T-cell (primary cell): ENCODE measurements at regions not wholly inside any gene's neighbourhood (a gene's known extent, or its start where the extent isn't known, plus 50 kb on each side); places are given as distances from the start of the nearest gene placed in this dataset.

Experiments used
- ATAC-seq, 4 experiments: fragments of 200-7000 bp in 3 of 4; fragments of 150-1000 bp in 1 of 4; cut with Tn5 transposase; replicated peaks in 1 of 4; 1 replicate in 3 of 4; 2 replicates in 1 of 4; pipeline ENCODE4 v1.10.0; 2021; ENCODE audit warnings: moderate library complexity in 3 of 4, mild to moderate bottlenecking in 2 of 4, moderate number of reproducible peaks in 1 of 4
- CTCF ChIA-PET, 2 donors: fragments of 300-600 bp; sonication (Branson Sonifier 250); formaldehyde crosslinking; loops; one replicate each; lab custom pipeline; 2022; ENCODE audit warnings: antibody characterized with exemption in 2 of 2; lab: Charles Lee
- POLR2A ChIA-PET, 2 donors: fragments of 300-600 bp; sonication (Branson Sonifier 250); formaldehyde crosslinking; loops; one replicate each; lab custom pipeline; 2022; ENCODE audit warnings: antibody characterized with exemption in 2 of 2; lab: Charles Lee
- DNase-seq, 35 experiments: peaks; one replicate each; pipeline versions ENCODE4 v3.0.0 to v3.0.0-alpha.2; 2013 to 2023
- H3K27ac ChIP-seq: one replicate; pipeline ENCODE4 v1.5.1; 2013; ENCODE audit warnings: low read length
- H3K27me3 ChIP-seq, 2 experiments: replicated peaks in 1 of 2; 1 replicate in 1 of 2; 2 replicates in 1 of 2; pipeline versions ENCODE4 v1.6.1 to v1.7.0; 2013; ENCODE audit warnings: low read length in 1 of 2, mixed read lengths in 1 of 2; ENCODE audit not compliant: control insufficient read depth in 2 of 2, insufficient read depth in 2 of 2; ENCODE audit errors: extremely low read depth in 1 of 2
- H3K36me3 ChIP-seq, 2 donors: 1 replicate in 1 of 2; 2 replicates in 1 of 2; pipeline versions ENCODE4 v1.6.1 to v1.7.0; 2013; ENCODE audit warnings: low read length in 1 of 2; ENCODE audit not compliant: control insufficient read depth in 2 of 2, insufficient read depth in 1 of 2; ENCODE audit errors: extremely low read depth in 1 of 2
- H3K4me1 ChIP-seq, 2 experiments: 1 replicate in 1 of 2; 2 replicates in 1 of 2; pipeline versions ENCODE4 v1.6.1 to v1.7.0; 2013; ENCODE audit warnings: low read length in 2 of 2, mixed read lengths in 1 of 2; ENCODE audit not compliant: insufficient read depth in 2 of 2, control insufficient read depth in 1 of 2; ENCODE audit errors: extremely low read depth in 1 of 2
- H3K4me3 ChIP-seq, 2 donors: 1 replicate in 1 of 2; 2 replicates in 1 of 2; pipeline versions ENCODE4 v1.5.1 to v1.7.0; 2013; ENCODE audit warnings: mild to moderate bottlenecking in 2 of 2, low read length in 1 of 2, moderate library complexity in 1 of 2; ENCODE audit not compliant: control insufficient read depth in 1 of 2; ENCODE audit errors: extremely low read depth in 1 of 2
- H3K9me3 ChIP-seq: 2 replicates; pipeline ENCODE4 v1.7.0; 2013
- H3K27ac Mint-ChIP-seq, 2 donors: one replicate each; pipeline ENCODE4 v1.8.0; 2020 to 2021; ENCODE audit warnings: mild to moderate bottlenecking in 2 of 2, mixed read lengths in 2 of 2
- H3K27me3 Mint-ChIP-seq, 2 donors: one replicate each; pipeline ENCODE4 v1.8.0; 2021 to 2022; ENCODE audit warnings: mixed read lengths in 2 of 2
- H3K36me3 Mint-ChIP-seq: one replicate; pipeline ENCODE4 v1.8.0; 2021; ENCODE audit warnings: mixed read lengths
- H3K4me1 Mint-ChIP-seq, 3 donors: one replicate each; pipeline ENCODE4 v1.8.0; 2020 to 2022; ENCODE audit warnings: mixed read lengths in 3 of 3, mild to moderate bottlenecking in 1 of 3
- H3K4me3 Mint-ChIP-seq, 3 donors: one replicate each; pipeline ENCODE4 v1.8.0; 2020 to 2022; ENCODE audit warnings: mild to moderate bottlenecking in 3 of 3, mixed read lengths in 3 of 3, moderate library complexity in 3 of 3
- H3K9me3 Mint-ChIP-seq, 3 donors: one replicate each; pipeline ENCODE4 v1.8.0; 2020 to 2022; ENCODE audit warnings: mixed read lengths in 3 of 3
- WGBS: methylation state at CpG from one replicate; pipeline ENCODE4 v1.1.5; 2013; ENCODE audit warnings: missing lambda C conversion rate; ENCODE audit not compliant: insufficient coverage; 5-methylcytosine and 5-hydroxymethylcytosine counted together

- H3K36me3 Mint-ChIP-seq = peaks cover 5% of the 10 kb centered on the region
- Histone ChIP-seq H3K36me3 (no peaks in the 10 kb centered on the region), H3K4me1 (no peaks in the 10 kb centered on the region), H3K27me3 (peaks cover 0 to 12% of the 10 kb centered on the region in 2 experiments), H3K4me3 (no peak overlapping the region), H3K27ac (no peak overlapping the region), H3K9me3 (no peaks in the 10 kb centered on the region)
- no peaks in the 10 kb centered on the region for H3K4me1 Mint-ChIP-seq
- DNase-seq (no peak), ATAC-seq (no peak)
- WGBS = no CpG with 5 or more reads among the region's 4 CpGs
- H3K27ac Mint-ChIP-seq = no peak overlapping the region
- peaks cover 4 to 16% (median 5%) of the 10 kb centered on the region in 3 donors for H3K9me3 Mint-ChIP-seq
- ChIA-PET CTCF (no interaction called here), POLR2A (no interaction called here)
- H3K4me3 Mint-ChIP-seq = no peak overlapping the region
- peaks cover 22 to 24% of the 10 kb centered on the region in 2 donors for H3K27me3 Mint-ChIP-seq
Measured at GRCh38 chr6:138716971-138717665, 56.5 kb upstream of the CCDC28A start.

GRCh38 chr6:138719011-138719635, 54.4 kb upstream of the CCDC28A start:
- H3K27me3 Mint-ChIP-seq = peaks cover 16 to 22% of the 10 kb centered on the region in 2 donors
- Histone ChIP-seq H3K36me3 (no peaks in the 10 kb centered on the region), H3K27me3 (peaks cover 0 to 10% of the 10 kb centered on the region in 2 experiments), H3K27ac (no peak overlapping the region), H3K4me1 (no peaks in the 10 kb centered on the region), H3K9me3 (no peaks in the 10 kb centered on the region), H3K4me3 (no peak overlapping the region)
- H3K4me3 Mint-ChIP-seq = no peak overlapping the region
- 86% methylated on average over 1 of the region's 3 CpGs for WGBS
- peaks cover 0 to 5% (median 0%) of the 10 kb centered on the region in 3 donors for H3K4me1 Mint-ChIP-seq
- peaks cover under 1% of the 10 kb centered on the region for H3K36me3 Mint-ChIP-seq
- no peak for ATAC-seq
- H3K9me3 Mint-ChIP-seq = peaks cover under 1 to 7% (median 5%) of the 10 kb centered on the region in 3 donors
- no peak for DNase-seq
- ChIA-PET POLR2A (no interaction called here), CTCF (no interaction called here)
- H3K27ac Mint-ChIP-seq = no peak overlapping the region

GRCh38 chr6:138719744-138720143, 53.8 kb upstream of the CCDC28A start:
- ATAC-seq (no peak), DNase-seq (no peak)
- no peak overlapping the region for H3K27ac ChIP-seq
- POLR2A ChIA-PET = no interaction called here
- peaks cover 16 to 22% of the 10 kb centered on the region in 2 donors for H3K27me3 Mint-ChIP-seq
- peaks cover 0 to 5% (median 0%) of the 10 kb centered on the region in 3 donors for H3K4me1 Mint-ChIP-seq
- no CpG with 5 or more reads among the region's 1 CpG for WGBS
- H3K36me3 ChIP-seq = no peaks in the 10 kb centered on the region
- no peak overlapping the region for H3K4me3 Mint-ChIP-seq
- H3K9me3 Mint-ChIP-seq = peaks cover 0 to 3% (median 3%) of the 10 kb centered on the region in 3 donors
- H3K27ac Mint-ChIP-seq = no peak overlapping the region
- no peaks in the 10 kb centered on the region for H3K4me1 ChIP-seq
- no peak overlapping the region for H3K4me3 ChIP-seq
- CTCF ChIA-PET = no interaction called here
- H3K27me3 ChIP-seq = peaks cover 0 to 10% of the 10 kb centered on the region in 2 experiments
- no peaks in the 10 kb centered on the region for H3K36me3 Mint-ChIP-seq
- H3K9me3 ChIP-seq = no peaks in the 10 kb centered on the region

- POLR2A ChIA-PET = no interaction called here
Measured at GRCh38 chr6:138722425-138723371, 50.9 kb upstream of the CCDC28A start.

More at GRCh38 chr6:138722425-138723371, 50.9 kb upstream of the CCDC28A start:
- peaks cover under 1 to 16% of the 10 kb centered on the region in 2 donors for H3K27me3 Mint-ChIP-seq
- H3K4me3 ChIP-seq = no peak overlapping the region
- WGBS = 94% methylated on average over 3 of the region's 4 CpGs
- no peaks in the 10 kb centered on the region for H3K36me3 Mint-ChIP-seq
- no peaks in the 10 kb centered on the region for H3K4me1 ChIP-seq
- no peaks in the 10 kb centered on the region for H3K9me3 Mint-ChIP-seq
- H3K4me3 Mint-ChIP-seq = no peak overlapping the region
- peaks cover 0 to 5% of the 10 kb centered on the region in 2 experiments for H3K27me3 ChIP-seq
- peaks cover 0 to 5% (median 0%) of the 10 kb centered on the region in 3 donors for H3K4me1 Mint-ChIP-seq
- H3K27ac ChIP-seq = no peak overlapping the region
- no peak for ATAC-seq
- no peak for DNase-seq
- no peak overlapping the region for H3K27ac Mint-ChIP-seq
- H3K36me3 ChIP-seq = no peaks in the 10 kb centered on the region
- CTCF ChIA-PET = no interaction called here
- H3K9me3 ChIP-seq = no peaks in the 10 kb centered on the region
